SK-N-SH (cell line): ENCODE measurements at regions not wholly inside any gene's neighbourhood (a gene's known extent, or its start where the extent isn't known, plus 50 kb on each side); places are given as distances from the start of the nearest gene placed in this dataset.

Experiments used
- CTCF ChIA-PET: fragments of 300-600, 350-600 bp; formaldehyde crosslinking; extraction: SDS; loops from one replicate; lab custom pipeline; 2021; lab: Yijun Ruan, JAX
- POLR2A ChIA-PET: fragments of 350-600 bp; sonication (Branson Sonifier 250); formaldehyde crosslinking; extraction: SDS; loops from one replicate; lab custom pipeline; 2020; ENCODE audit warnings: antibody characterized with exemption, inconsistent platforms; lab: Yijun Ruan, JAX
- DNase-seq: peaks from one replicate; pipeline ENCODE4 v3.0.0; 2012
- H2AFZ ChIP-seq: fragments of 200-600 bp; sonication (generic); 2 replicates; pipeline ENCODE4 v1.8.1; 2016; ENCODE audit warnings: antibody characterized with exemption, mild to moderate bottlenecking, low read depth
- H3F3A ChIP-seq: fragments of 200-600 bp; sonication (generic); replicated peaks from 2 replicates; pipeline ENCODE3; 2016; ENCODE audit warnings: antibody characterized with exemption, mild to moderate bottlenecking; ENCODE audit not compliant: insufficient read depth
- H3K27ac ChIP-seq, 2 experiments: fragments of 200-500 bp in 1 of 2; fragments of 200-600 bp in 1 of 2; sonication (Bioruptor generic) in 1 of 2; sonication (generic), shearing (Covaris generic) in 1 of 2; 2 replicates each; pipeline versions ENCODE4 v1.5.1 to v1.6.1; 2014 to 2016; ENCODE audit warnings: low read depth in 2 of 2, inconsistent platforms in 1 of 2, low read length in 1 of 2, mild to moderate bottlenecking in 1 of 2, mixed read lengths in 1 of 2
- H3K27me3 ChIP-seq: fragments of 200-600 bp; sonication (generic), shearing (Covaris generic); 2 replicates; pipeline ENCODE4 v1.6.1; 2016; ENCODE audit warnings: mixed run types; ENCODE audit not compliant: insufficient read depth
- H3K36me3 ChIP-seq, 2 experiments: fragments of 200-500 bp in 1 of 2; fragments of 200-600 bp in 1 of 2; sonication (Bioruptor generic) in 1 of 2; sonication (generic) in 1 of 2; replicated peaks in 1 of 2; 2 replicates each; pipeline versions ENCODE3 to v1.5.1; 2014 to 2016; ENCODE audit warnings: low read length in 1 of 2, mild to moderate bottlenecking in 1 of 2; ENCODE audit not compliant: insufficient read depth in 2 of 2, control insufficient read depth in 1 of 2
- H3K4me1 ChIP-seq, 2 experiments: fragments of 200-500 bp in 1 of 2; fragments of 200-600 bp in 1 of 2; sonication (Bioruptor generic) in 1 of 2; sonication (generic), shearing (Covaris generic) in 1 of 2; 2 replicates each; pipeline versions ENCODE4 v1.5.1 to v1.6.1; 2014 to 2016; ENCODE audit warnings: low read depth in 1 of 2, low read length in 1 of 2, mixed run types in 1 of 2; ENCODE audit not compliant: insufficient read depth in 2 of 2, control insufficient read depth in 1 of 2
- H3K4me2 ChIP-seq: fragments of 200-600 bp; sonication (generic), shearing (Covaris generic); 2 replicates; pipeline ENCODE4 v1.6.1; 2017; ENCODE audit warnings: mixed run types
- H3K4me3 ChIP-seq, 2 experiments: fragments of 200-500 bp in 1 of 2; fragments of 200-600 bp in 1 of 2; sonication (Bioruptor generic) in 1 of 2; sonication (generic), shearing (Covaris generic) in 1 of 2; 2 replicates each; pipeline versions ENCODE4 v1.5.1 to v1.8.1; 2014 to 2016; ENCODE audit warnings: low read depth in 2 of 2, inconsistent platforms in 1 of 2, low read length in 1 of 2, mild to moderate bottlenecking in 1 of 2, mixed read lengths in 1 of 2, moderate library complexity in 1 of 2
- H3K79me2 ChIP-seq: fragments of 200-600 bp; sonication (generic); 2 replicates; pipeline ENCODE4 v1.8.1; 2017; ENCODE audit warnings: mild to moderate bottlenecking; ENCODE audit not compliant: insufficient read depth
- H3K9ac ChIP-seq: fragments of 200-600 bp; sonication (generic); 2 replicates; pipeline ENCODE4 v1.6.1; 2017; ENCODE audit warnings: mixed run types
- H3K9me2 ChIP-seq: fragments of 200-600 bp; sonication (generic); 2 replicates; pipeline ENCODE4 v1.6.1; 2017; ENCODE audit warnings: mixed run types
- H3K9me3 ChIP-seq: fragments of 200-600 bp; sonication (generic); 2 replicates; pipeline ENCODE4 v1.6.1; 2017; ENCODE audit warnings: mixed run types, mild to moderate bottlenecking, moderate library complexity
- H4K20me1 ChIP-seq: fragments of 200-600 bp; sonication (generic); 2 replicates; pipeline ENCODE4 v1.6.1; 2017; ENCODE audit warnings: mild to moderate bottlenecking, mixed run types; ENCODE audit not compliant: insufficient read depth
- ELF1 ChIP-seq: IDR thresholded peaks from 2 replicates; pipeline ENCODE4 v1.4.0; 2012
- FOXM1 ChIP-seq: IDR thresholded peaks from 2 replicates; pipeline ENCODE4 v1.4.0; 2012; ENCODE audit warnings: low read depth, mild to moderate bottlenecking
- MEF2A ChIP-seq: IDR thresholded peaks from 2 replicates; pipeline ENCODE4 v1.4.0; 2012; ENCODE audit warnings: low read depth, borderline replicate concordance
- MXI1 ChIP-seq: IDR thresholded peaks from 2 replicates; pipeline ENCODE4 v1.6.1; 2012; ENCODE audit warnings: mild to moderate bottlenecking, low read depth, low read length, improper control_type of control experiment
- NRF1 ChIP-seq: IDR thresholded peaks from 2 replicates; pipeline ENCODE4 v1.6.1; 2012; ENCODE audit warnings: low read depth, mild to moderate bottlenecking, low read length
- RCOR1 ChIP-seq: fragments of 150-350 bp; IDR thresholded peaks from 2 replicates; pipeline ENCODE4 v1.6.1; 2017; ENCODE audit warnings: antibody characterized with exemption, low read length
- SMC3 ChIP-seq: IDR thresholded peaks from 2 replicates; pipeline ENCODE4 v1.6.1; 2012; ENCODE audit warnings: low read depth, low read length, improper control_type of control experiment
- TCF12 ChIP-seq: IDR thresholded peaks from 2 replicates; pipeline ENCODE4 v1.4.0; 2012
- WGBS: methylation state at CpG from one replicate; pipeline ENCODE4 v1.1.6; 2017; ENCODE audit warnings: low lambda C conversion rate; 5-methylcytosine and 5-hydroxymethylcytosine counted together
- TF ChIP-seq, protein P1 (sequence below): IDR thresholded peaks from 2 replicates; pipeline ENCODE4 v1.4.0; 2012; ENCODE audit warnings: low read depth, borderline replicate concordance
- TF ChIP-seq, protein P2 (sequence below): IDR thresholded peaks from 2 replicates; pipeline ENCODE4 v1.4.0; 2012; ENCODE audit warnings: low read depth
- TF ChIP-seq, protein P3 (sequence below): fragments of 150-350 bp; IDR thresholded peaks from 2 replicates; pipeline ENCODE4 v1.6.1; 2016; ENCODE audit warnings: mild to moderate bottlenecking, low read depth, low read length
- TF ChIP-seq, protein P4 (sequence below): fragments of 150-350 bp; IDR thresholded peaks from 2 replicates; pipeline ENCODE4 v1.6.1; 2017; ENCODE audit warnings: antibody characterized with exemption, low read length, low read depth, borderline replicate concordance

DNA sequence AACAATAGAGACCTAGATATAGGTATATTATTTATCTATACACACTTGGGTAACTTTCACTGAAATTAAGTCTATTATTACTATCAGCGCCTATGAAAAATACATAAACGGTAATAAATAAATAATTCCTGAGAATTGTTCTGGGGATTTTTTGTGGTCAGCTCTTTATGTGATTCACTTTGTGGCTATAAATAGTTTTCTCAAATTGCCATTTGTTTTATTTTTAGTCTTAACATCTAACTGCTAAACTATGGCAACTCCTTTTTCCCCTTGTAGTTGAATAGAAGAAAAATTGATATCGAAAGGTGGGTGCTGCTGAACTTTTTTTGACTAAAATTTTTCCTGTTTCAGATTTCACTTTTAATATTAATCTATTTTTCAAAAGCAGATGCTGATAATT lies 189.0 kb downstream of the VGLL3 start:
- TF ChIP-seq MEF2A, result 0 out of 2 replicates have a peak, but pooled peaks have one; percentile 10
- no peak for TF ChIP-seq ELF1
- TF ChIP-seq FOXM1, result no peak
- TF ChIP-seq RCOR1, result no peak
- no peak for TF ChIP-seq MXI1
- 28% methylated on average over 3 of the region's 3 CpGs for WGBS
- Histone ChIP-seq H3K9ac (no peak overlapping the region), H3K36me3 (no peaks in the 10 kb centered on the region), H3K4me2 (no peak overlapping the region), H2AFZ (no peak overlapping the region), H3K27me3 (no peaks in the 10 kb centered on the region), H3K9me2 (no peaks in the 10 kb centered on the region), H3K4me1 (no peaks in the 10 kb centered on the region), H3K79me2 (no peaks in the 10 kb centered on the region), H3K4me3 (no peak overlapping the region), H3K9me3 (no peaks in the 10 kb centered on the region), H3F3A (no peaks in the 10 kb centered on the region), H4K20me1 (no peaks in the 10 kb centered on the region), H3K27ac (no peak overlapping the region)
- ChIA-PET POLR2A (no interaction called here), CTCF (interaction anchor here (0.9 kb wide), 1 partner anchor 19 kb away, joined by 3 read pairs; no protein-coding TSS in a partner anchor)
- no peak for DNase-seq

- no peak overlapping the region for H3K4me2 ChIP-seq
- H3K27ac ChIP-seq, result no peak overlapping the region
- no peak for TF ChIP-seq NRF1
- TF ChIP-seq, protein P1, sequence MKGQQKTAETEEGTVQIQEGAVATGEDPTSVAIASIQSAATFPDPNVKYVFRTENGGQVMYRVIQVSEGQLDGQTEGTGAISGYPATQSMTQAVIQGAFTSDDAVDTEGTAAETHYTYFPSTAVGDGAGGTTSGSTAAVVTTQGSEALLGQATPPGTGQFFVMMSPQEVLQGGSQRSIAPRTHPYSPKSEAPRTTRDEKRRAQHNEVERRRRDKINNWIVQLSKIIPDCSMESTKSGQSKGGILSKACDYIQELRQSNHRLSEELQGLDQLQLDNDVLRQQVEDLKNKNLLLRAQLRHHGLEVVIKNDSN, result no peak
- TF ChIP-seq MEF2A, result no peak
- TF ChIP-seq, protein P2, sequence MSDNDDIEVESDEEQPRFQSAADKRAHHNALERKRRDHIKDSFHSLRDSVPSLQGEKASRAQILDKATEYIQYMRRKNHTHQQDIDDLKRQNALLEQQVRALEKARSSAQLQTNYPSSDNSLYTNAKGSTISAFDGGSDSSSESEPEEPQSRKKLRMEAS, result no peak
- TF ChIP-seq, protein P3, sequence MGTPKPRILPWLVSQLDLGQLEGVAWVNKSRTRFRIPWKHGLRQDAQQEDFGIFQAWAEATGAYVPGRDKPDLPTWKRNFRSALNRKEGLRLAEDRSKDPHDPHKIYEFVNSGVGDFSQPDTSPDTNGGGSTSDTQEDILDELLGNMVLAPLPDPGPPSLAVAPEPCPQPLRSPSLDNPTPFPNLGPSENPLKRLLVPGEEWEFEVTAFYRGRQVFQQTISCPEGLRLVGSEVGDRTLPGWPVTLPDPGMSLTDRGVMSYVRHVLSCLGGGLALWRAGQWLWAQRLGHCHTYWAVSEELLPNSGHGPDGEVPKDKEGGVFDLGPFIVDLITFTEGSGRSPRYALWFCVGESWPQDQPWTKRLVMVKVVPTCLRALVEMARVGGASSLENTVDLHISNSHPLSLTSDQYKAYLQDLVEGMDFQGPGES, result no peak
- TF ChIP-seq, protein P4, sequence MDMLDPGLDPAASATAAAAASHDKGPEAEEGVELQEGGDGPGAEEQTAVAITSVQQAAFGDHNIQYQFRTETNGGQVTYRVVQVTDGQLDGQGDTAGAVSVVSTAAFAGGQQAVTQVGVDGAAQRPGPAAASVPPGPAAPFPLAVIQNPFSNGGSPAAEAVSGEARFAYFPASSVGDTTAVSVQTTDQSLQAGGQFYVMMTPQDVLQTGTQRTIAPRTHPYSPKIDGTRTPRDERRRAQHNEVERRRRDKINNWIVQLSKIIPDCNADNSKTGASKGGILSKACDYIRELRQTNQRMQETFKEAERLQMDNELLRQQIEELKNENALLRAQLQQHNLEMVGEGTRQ, result no peak
- TF ChIP-seq RCOR1, result no peak
- no peak for TF ChIP-seq MXI1
- no peak for TF ChIP-seq TCF12
- TF ChIP-seq SMC3, result no peak
- DNase-seq, result no peak
- H3K9me2 ChIP-seq, result no peaks in the 10 kb centered on the region
- H3K79me2 ChIP-seq, result no peaks in the 10 kb centered on the region
- H3F3A ChIP-seq, result no peaks in the 10 kb centered on the region
- H3K36me3 ChIP-seq, result no peaks in the 10 kb centered on the region
- ChIA-PET CTCF (no interaction called here), POLR2A (no interaction called here)
- no peaks in the 10 kb centered on the region for H3K9me3 ChIP-seq
- no peaks in the 10 kb centered on the region for H4K20me1 ChIP-seq
- H3K4me1 ChIP-seq, result no peaks in the 10 kb centered on the region
- H3K9ac ChIP-seq, result no peak overlapping the region
- H2AFZ ChIP-seq, result no peak overlapping the region
- no peak overlapping the region for H3K4me3 ChIP-seq
- 13% methylated on average over 1 of the region's 1 CpG for WGBS
- H3K27me3 ChIP-seq, result no peaks in the 10 kb centered on the region
Observed at GRCh38 chr3:86801066-86801465, 189.9 kb downstream of the VGLL3 start.
